ENCODE measurements at regions not wholly inside any gene's neighbourhood (a gene's known extent, or its start where the extent isn't known, plus 50 kb on each side); places are given as distances from the start of the nearest gene placed in this dataset.

DNA sequence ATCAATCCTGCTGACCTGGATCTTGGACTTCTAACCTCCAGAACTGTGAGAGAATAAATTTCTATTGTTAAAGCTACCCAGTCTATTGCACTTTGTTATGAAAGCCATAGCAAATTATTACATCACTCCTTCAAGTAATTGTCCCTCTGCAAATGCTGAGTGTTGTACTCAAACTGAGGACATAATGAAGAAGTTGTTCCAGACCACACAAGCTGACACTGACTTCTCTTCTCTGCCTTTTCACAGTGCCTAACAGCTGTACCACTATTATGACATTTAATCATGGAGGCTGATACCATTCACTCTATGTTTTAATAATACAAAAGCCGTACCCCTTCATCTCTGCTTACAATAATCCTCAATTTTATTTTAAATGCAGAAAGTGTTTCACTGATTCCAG lies 424.1 kb upstream of the PIK3C3 start:
- ChIA-PET CTCF (ENCODE audit: unreplicated experiment) (no interaction called here), POLR2A (no interaction called here)
- no peaks in the 10 kb centered on the region for H3K4me1 ChIP-seq (ENCODE audit: insufficient read depth, low read length, poor library complexity, severe bottlenecking)
- H2AFZ ChIP-seq (ENCODE audit: low read length), result no peak overlapping the region
- no TSS peak for BruUV-seq (replicated peaks)
- H3K79me2 ChIP-seq (ENCODE audit: insufficient read depth, low read depth, low read length), result no peaks in the 10 kb centered on the region
- no peaks in the 10 kb centered on the region for H3K9me2 ChIP-seq (ENCODE audit: insufficient read depth, low read length)
- H3K9me3 ChIP-seq (ENCODE audit: low read length), result no peaks in the 10 kb centered on the region
- H4K20me1 ChIP-seq (ENCODE audit: insufficient read depth, low read length), result no peaks in the 10 kb centered on the region
- no peak overlapping the region for H3K4me3 ChIP-seq (ENCODE audit: low read depth, low read length, poor library complexity, severe bottlenecking)
- TF ChIP-seq EZH2phosphoT487 (IDR thresholded peaks at IDR 0.05; ENCODE audit: borderline replicate concordance, low read depth, low read length), result no peak
- TF ChIP-seq, protein P1, sequence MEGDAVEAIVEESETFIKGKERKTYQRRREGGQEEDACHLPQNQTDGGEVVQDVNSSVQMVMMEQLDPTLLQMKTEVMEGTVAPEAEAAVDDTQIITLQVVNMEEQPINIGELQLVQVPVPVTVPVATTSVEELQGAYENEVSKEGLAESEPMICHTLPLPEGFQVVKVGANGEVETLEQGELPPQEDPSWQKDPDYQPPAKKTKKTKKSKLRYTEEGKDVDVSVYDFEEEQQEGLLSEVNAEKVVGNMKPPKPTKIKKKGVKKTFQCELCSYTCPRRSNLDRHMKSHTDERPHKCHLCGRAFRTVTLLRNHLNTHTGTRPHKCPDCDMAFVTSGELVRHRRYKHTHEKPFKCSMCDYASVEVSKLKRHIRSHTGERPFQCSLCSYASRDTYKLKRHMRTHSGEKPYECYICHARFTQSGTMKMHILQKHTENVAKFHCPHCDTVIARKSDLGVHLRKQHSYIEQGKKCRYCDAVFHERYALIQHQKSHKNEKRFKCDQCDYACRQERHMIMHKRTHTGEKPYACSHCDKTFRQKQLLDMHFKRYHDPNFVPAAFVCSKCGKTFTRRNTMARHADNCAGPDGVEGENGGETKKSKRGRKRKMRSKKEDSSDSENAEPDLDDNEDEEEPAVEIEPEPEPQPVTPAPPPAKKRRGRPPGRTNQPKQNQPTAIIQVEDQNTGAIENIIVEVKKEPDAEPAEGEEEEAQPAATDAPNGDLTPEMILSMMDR (conservative IDR thresholded peaks at IDR 0.05; ENCODE audit: low read length), result no peak
- intact Hi-C loops (cut with micrococcal nuclease; ENCODE audit: unreplicated experiment), result no loop called here
- H3K36me3 ChIP-seq (ENCODE audit: insufficient read depth, low read length), result no peaks in the 10 kb centered on the region
- no peak overlapping the region for H3K4me2 ChIP-seq (ENCODE audit: low read length)
- no peak for DNase-seq (ENCODE audit: low spot score)
- no peak overlapping the region for H3K27ac ChIP-seq (ENCODE audit: low read depth, low read length, poor library complexity, severe bottlenecking)

DNA sequence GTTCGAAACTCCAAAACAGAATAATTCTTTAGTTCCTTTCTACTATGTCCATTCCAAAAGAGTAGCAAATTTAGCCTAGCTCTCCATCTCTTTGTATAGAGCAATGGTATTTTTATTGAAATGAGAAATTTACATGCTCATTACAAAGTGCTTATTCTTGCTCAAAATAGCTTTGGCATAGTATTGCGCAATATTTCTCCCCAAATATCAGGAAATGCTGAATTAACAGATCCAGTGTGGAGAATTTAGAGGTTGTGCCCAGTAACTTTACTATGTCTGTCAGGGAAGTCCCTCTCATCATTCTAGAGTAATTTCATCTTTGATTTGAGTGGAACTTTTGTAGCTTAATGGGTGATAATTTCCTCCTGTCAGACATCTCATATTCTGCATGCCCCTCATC lies 425.9 kb upstream of the PIK3C3 start:
- Histone ChIP-seq H3K36me3 (ENCODE audit: insufficient read depth, low read length) (no peaks in the 10 kb centered on the region), H3K4me1 (ENCODE audit: insufficient read depth, low read length, poor library complexity, severe bottlenecking) (no peaks in the 10 kb centered on the region), H3K9me2 (ENCODE audit: insufficient read depth, low read length) (no peaks in the 10 kb centered on the region), H3K9me3 (ENCODE audit: low read length) (no peaks in the 10 kb centered on the region), H4K20me1 (ENCODE audit: insufficient read depth, low read length) (no peaks in the 10 kb centered on the region), H3K79me2 (ENCODE audit: insufficient read depth, low read depth, low read length) (no peaks in the 10 kb centered on the region), H2AFZ (ENCODE audit: low read length) (no peak overlapping the region), H3K4me3 (ENCODE audit: low read depth, low read length, poor library complexity, severe bottlenecking) (no peak overlapping the region), H3K4me2 (ENCODE audit: low read length) (no peak overlapping the region), H3K27ac (ENCODE audit: low read depth, low read length, poor library complexity, severe bottlenecking) (no peak overlapping the region)
- POLR2A ChIA-PET, result no interaction called here
- no TSS peak for BruUV-seq (replicated peaks)
- CTCF ChIA-PET (ENCODE audit: unreplicated experiment), result no interaction called here
- intact Hi-C loops (cut with micrococcal nuclease; ENCODE audit: unreplicated experiment), result no loop called here
- no peak for DNase-seq (ENCODE audit: low spot score)
- TF ChIP-seq, protein P1 (conservative IDR thresholded peaks at IDR 0.05; ENCODE audit: low read length), result no peak
- TF ChIP-seq EZH2phosphoT487 (IDR thresholded peaks at IDR 0.05; ENCODE audit: borderline replicate concordance, low read depth, low read length), result no peak

DNA sequence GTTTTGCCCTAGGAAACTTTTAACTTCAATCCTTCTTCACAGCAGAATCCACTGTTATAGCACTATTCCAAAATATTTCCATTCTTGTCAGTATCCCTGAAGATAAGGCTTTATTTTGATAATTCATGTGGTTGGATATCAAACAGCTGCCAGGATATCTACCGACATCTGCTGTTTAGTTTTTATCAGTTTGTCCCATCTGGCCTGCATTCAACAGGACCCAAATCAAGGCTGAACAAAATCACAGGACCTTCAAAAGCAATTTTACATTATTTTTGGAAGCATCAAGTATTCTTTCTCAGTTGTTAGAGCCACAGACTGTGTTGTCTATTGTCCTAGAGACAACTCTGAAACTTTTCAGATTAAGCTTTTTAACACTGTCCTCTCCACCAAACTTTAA lies 429.0 kb upstream of the PIK3C3 start:
- ChIA-PET CTCF (ENCODE audit: unreplicated experiment) (no interaction called here), POLR2A (no interaction called here)
- TF ChIP-seq, protein P1 (conservative IDR thresholded peaks at IDR 0.05; ENCODE audit: low read length), result no peak
- no peak for TF ChIP-seq EZH2phosphoT487 (IDR thresholded peaks at IDR 0.05; ENCODE audit: borderline replicate concordance, low read depth, low read length)
- no TSS peak for BruUV-seq (replicated peaks)
- no peaks in the 10 kb centered on the region for H3K9me3 ChIP-seq (ENCODE audit: low read length)
- no peak overlapping the region for H2AFZ ChIP-seq (ENCODE audit: low read length)
- H3K36me3 ChIP-seq (ENCODE audit: insufficient read depth, low read length), result no peaks in the 10 kb centered on the region
- H3K4me2 ChIP-seq (ENCODE audit: low read length), result no peak overlapping the region
- no peak for DNase-seq (ENCODE audit: low spot score)
- H3K27ac ChIP-seq (ENCODE audit: low read depth, low read length, poor library complexity, severe bottlenecking), result no peak overlapping the region
- H3K4me1 ChIP-seq (ENCODE audit: insufficient read depth, low read length, poor library complexity, severe bottlenecking), result no peaks in the 10 kb centered on the region
- no peaks in the 10 kb centered on the region for H4K20me1 ChIP-seq (ENCODE audit: insufficient read depth, low read length)
- H3K4me3 ChIP-seq (ENCODE audit: low read depth, low read length, poor library complexity, severe bottlenecking), result no peak overlapping the region
- no peaks in the 10 kb centered on the region for H3K79me2 ChIP-seq (ENCODE audit: insufficient read depth, low read depth, low read length)
- intact Hi-C loops (cut with micrococcal nuclease; ENCODE audit: unreplicated experiment), result no loop called here
- H3K9me2 ChIP-seq (ENCODE audit: insufficient read depth, low read length), result no peaks in the 10 kb centered on the region
